ENCODE measurements at regions not wholly inside any gene's neighbourhood (a gene's known extent, or its start where the extent isn't known, plus 50 kb on each side); places are given as distances from the start of the nearest gene placed in this dataset.

DNA sequence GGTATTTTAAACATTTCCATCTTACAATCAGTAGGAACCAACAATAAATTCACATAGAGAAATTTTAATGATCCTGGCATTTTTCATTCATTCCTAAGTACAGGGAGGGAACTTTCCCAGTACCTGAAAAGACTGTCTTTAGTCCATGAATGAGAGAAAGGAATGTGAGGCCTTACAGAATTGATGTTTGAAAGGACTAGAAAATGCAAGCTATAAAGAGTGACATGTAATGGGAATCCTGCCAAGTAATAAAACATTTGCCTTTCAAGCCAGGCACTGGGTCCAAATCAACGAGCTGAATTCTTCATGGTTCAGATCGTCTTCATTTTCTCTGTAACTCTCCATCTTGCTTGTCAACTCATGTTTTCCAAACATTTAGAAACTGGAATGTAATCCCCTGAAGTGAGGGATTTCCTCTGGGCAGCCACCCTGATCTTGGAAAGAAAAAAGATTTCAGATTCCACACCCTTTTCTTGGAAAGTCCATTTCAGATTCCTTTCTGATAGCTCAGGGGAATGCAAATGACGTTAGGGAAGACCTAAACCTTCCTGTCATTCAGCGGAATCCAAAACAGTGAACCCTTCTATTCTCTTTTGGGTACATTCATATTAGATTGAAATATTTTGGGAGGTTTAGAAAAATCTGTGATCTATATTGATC, 315.8 kb downstream of the SH3GL2 start:
- DNase-seq (ENCODE audit: extremely low spot score), result no peak
- H3K36me3 ChIP-seq, result no peaks in the 10 kb centered on the region
- H3K9me3 ChIP-seq, result no peaks in the 10 kb centered on the region
- no peak overlapping the region for H3K4me3 ChIP-seq
- H3K27me3 ChIP-seq, result no peaks in the 10 kb centered on the region
- TF ChIP-seq POLR2A (IDR thresholded peaks at IDR 0.05; ENCODE audit: low read depth) (no peak), POLR2AphosphoS5 (IDR thresholded peaks at IDR 0.05) (no peak), EP300 (IDR thresholded peaks at IDR 0.05) (no peak)
- TF ChIP-seq, protein P1, sequence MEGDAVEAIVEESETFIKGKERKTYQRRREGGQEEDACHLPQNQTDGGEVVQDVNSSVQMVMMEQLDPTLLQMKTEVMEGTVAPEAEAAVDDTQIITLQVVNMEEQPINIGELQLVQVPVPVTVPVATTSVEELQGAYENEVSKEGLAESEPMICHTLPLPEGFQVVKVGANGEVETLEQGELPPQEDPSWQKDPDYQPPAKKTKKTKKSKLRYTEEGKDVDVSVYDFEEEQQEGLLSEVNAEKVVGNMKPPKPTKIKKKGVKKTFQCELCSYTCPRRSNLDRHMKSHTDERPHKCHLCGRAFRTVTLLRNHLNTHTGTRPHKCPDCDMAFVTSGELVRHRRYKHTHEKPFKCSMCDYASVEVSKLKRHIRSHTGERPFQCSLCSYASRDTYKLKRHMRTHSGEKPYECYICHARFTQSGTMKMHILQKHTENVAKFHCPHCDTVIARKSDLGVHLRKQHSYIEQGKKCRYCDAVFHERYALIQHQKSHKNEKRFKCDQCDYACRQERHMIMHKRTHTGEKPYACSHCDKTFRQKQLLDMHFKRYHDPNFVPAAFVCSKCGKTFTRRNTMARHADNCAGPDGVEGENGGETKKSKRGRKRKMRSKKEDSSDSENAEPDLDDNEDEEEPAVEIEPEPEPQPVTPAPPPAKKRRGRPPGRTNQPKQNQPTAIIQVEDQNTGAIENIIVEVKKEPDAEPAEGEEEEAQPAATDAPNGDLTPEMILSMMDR (IDR thresholded peaks at IDR 0.05), result no peak
- intact Hi-C loops (cut with DNase I), result no loop called here
- H3K27ac ChIP-seq (replicated peaks in 1 of 4), result no peak overlapping the region
- no peaks in the 10 kb centered on the region for H3K4me1 ChIP-seq
- 38% methylated on average over 4 of the region's 4 CpGs for WGBS

GRCh38 chr9:17900606-17901005, 321.7 kb downstream of the SH3GL2 start:
- intact Hi-C loops (cut with DNase I), result loop anchor here (5.0 kb wide), 1 partner anchor 73 kb away; no protein-coding TSS in a partner anchor
- peaks cover 0 to 16% (median 11%) of the 10 kb centered on the region in 4 donors for H3K4me1 ChIP-seq
- H3K36me3 ChIP-seq, result no peaks in the 10 kb centered on the region
- H3K27ac ChIP-seq (replicated peaks in 1 of 4), result no peak overlapping the region
- 83% methylated on average over 7 of the region's 7 CpGs for WGBS
- DNase-seq (ENCODE audit: extremely low spot score), result no peak
- TF ChIP-seq EP300 (IDR thresholded peaks at IDR 0.05), result no peak
- peaks cover 0 to 1% (median 0%) of the 10 kb centered on the region in 4 donors for H3K27me3 ChIP-seq
- H3K4me3 ChIP-seq, result no peak overlapping the region
- no peaks in the 10 kb centered on the region for H3K9me3 ChIP-seq

DNA sequence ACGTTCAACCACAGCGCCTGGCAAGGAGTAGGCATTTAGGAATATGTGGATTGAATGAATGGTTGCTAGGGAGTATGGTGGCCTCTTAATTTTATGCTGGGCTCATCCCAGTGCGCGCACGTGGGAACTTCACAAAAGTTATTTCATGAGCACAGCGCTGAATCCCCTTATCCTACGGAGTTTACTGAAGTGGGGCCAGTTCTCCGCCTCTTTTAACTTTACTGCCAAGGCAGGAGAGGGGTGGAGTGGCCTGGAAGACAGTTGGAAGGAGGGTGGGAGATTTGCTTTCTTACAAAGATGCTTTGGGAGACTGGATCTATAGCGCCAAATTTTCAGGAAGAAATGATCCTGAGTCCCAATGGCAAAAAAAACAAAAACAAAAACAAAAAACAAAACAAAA, 326.5 kb downstream of the SH3GL2 start:
- H3K4me1 ChIP-seq, result peaks cover 5 to 32% (median 19%) of the 10 kb centered on the region in 4 donors
- no peaks in the 10 kb centered on the region for H3K9me3 ChIP-seq
- TF ChIP-seq, protein P1 (IDR thresholded peaks at IDR 0.05), result no peak
- TF ChIP-seq EP300 (IDR thresholded peaks at IDR 0.05) (no peak), POLR2A (IDR thresholded peaks at IDR 0.05; ENCODE audit: low read depth) (no peak), POLR2AphosphoS5 (IDR thresholded peaks at IDR 0.05) (no peak)
- DNase-seq (ENCODE audit: extremely low spot score), result no peak
- H3K4me3 ChIP-seq, result peak overlapping the region; percentile 73 to 83 (median 80)
- H3K36me3 ChIP-seq, result no peaks in the 10 kb centered on the region
- H3K27me3 ChIP-seq, result peaks cover 0 to 18% (median 0%) of the 10 kb centered on the region in 4 donors
- H3K27ac ChIP-seq (replicated peaks in 1 of 4), result peak overlapping the region; percentile 91 to 96 (median 92)
- WGBS, result 23% methylated on average over 9 of the region's 9 CpGs
- intact Hi-C loops (cut with DNase I), result loop anchor here (5.0 kb wide), 1 partner anchor 302 kb away; no protein-coding TSS in a partner anchor

DNA sequence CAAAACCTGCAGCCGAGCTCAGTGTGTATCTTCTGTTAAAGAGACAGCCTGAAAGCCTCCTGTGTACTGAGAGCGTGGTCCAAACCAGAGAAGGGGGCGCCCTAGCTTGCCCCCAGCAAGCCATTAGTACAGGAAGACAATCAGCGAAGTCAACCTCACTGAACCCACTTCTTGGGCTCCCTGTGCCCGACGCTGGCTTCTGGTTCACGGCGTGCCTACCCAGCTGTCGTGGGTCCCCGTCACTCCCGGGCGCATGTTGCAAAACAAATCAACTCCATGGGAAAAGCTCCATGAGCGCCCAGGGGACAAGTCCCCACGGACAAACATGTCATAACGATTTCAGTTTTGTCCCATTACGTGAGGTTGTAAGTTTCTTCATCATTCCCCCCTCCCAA, 326.9 kb downstream of the SH3GL2 start:
- Histone ChIP-seq H3K4me3 (peak overlapping the region; percentile 73 to 83 (median 80)), H3K27ac (replicated peaks in 1 of 4) (peak overlapping the region; percentile 91 to 96 (median 92)), H3K4me1 (peaks cover 5 to 32% (median 19%) of the 10 kb centered on the region in 4 donors), H3K9me3 (no peaks in the 10 kb centered on the region), H3K27me3 (peaks cover 0 to 18% (median 0%) of the 10 kb centered on the region in 4 donors), H3K36me3 (no peaks in the 10 kb centered on the region)
- no peak for DNase-seq (ENCODE audit: extremely low spot score)
- TF ChIP-seq POLR2AphosphoS5 (IDR thresholded peaks at IDR 0.05) (no peak), POLR2A (IDR thresholded peaks at IDR 0.05; ENCODE audit: low read depth) (no peak), EP300 (IDR thresholded peaks at IDR 0.05) (no peak)
- TF ChIP-seq, protein P1 (IDR thresholded peaks at IDR 0.05), result no peak
- 2% methylated on average over 8 of the region's 16 CpGs for WGBS
- intact Hi-C loops (cut with DNase I), result loop anchor here (5.0 kb wide), 1 partner anchor 302 kb away; no protein-coding TSS in a partner anchor

DNA sequence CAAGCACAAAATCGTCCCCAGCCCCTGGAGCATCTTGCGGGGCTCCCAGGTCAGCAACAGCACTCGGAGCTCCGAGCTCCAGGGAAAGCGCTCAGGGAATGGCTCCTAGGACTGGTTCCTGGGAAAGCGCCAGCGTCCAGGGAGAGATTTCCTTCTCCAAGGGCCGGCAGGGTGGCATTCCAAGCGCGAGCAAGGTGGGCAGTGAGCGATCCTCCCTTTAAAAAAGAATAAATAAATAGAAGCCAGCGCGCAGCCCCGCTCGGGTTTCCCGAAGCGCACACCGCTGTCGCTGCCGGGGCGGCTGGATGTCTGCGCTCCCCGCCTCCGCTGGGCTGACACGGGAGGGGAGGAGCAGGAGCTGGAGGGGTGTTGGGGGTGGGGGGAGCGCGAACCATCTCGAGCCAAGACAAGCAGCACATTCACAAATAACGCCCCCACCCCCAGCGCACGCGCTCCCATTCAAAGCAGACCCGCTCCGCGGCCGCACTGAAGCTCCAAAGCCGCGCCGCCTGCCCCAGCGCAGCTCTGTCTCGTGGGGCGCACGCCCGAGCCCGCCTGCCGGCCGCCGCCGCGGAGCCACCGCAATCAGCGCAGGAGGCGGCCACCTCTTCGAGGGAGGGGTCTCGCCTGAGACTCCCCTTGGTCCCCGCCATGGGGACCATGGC, 327.4 kb downstream of the SH3GL2 start:
- intact Hi-C loops (cut with DNase I), result loop anchor here (5.0 kb wide), 1 partner anchor 301 kb away; no protein-coding TSS in a partner anchor
- Histone ChIP-seq H3K9me3 (no peaks in the 10 kb centered on the region), H3K4me1 (peaks cover 5 to 32% (median 19%) of the 10 kb centered on the region in 4 donors), H3K27ac (replicated peaks in 1 of 4) (peak overlapping the region; percentile 91 to 96 (median 92)), H3K36me3 (no peaks in the 10 kb centered on the region), H3K4me3 (peak overlapping the region; percentile 73 to 83 (median 80)), H3K27me3 (peaks cover 0 to 18% (median 0%) of the 10 kb centered on the region in 4 donors)
- no peak for DNase-seq (ENCODE audit: extremely low spot score)
- WGBS, result 3% methylated on average over 15 of the region's 56 CpGs
- peak in 1 of 2 donors; percentile 45 for TF ChIP-seq POLR2AphosphoS5 (IDR thresholded peaks at IDR 0.05)
- no peak for TF ChIP-seq POLR2A (IDR thresholded peaks at IDR 0.05; ENCODE audit: low read depth)
- TF ChIP-seq EP300 (IDR thresholded peaks at IDR 0.05), result no peak
- TF ChIP-seq, protein P1 (IDR thresholded peaks at IDR 0.05), result peak in 1 of 3 experiments; percentile 9
